ENCODE measurements at regions not wholly inside any gene's neighbourhood (a gene's known extent, or its start where the extent isn't known, plus 50 kb on each side); places are given as distances from the start of the nearest gene placed in this dataset.
"Not testable (repeated sequence)": the region's sequence is repeated elsewhere in the genome, so short reads cannot be mapped to it uniquely, and the experiment has no call there.

GRCh38 chr14:53743371-53743770 lies 213.3 kb downstream of the BMP4 start:
- DNase-seq (ENCODE audit: low read depth in 4 of 4, low spot score in 1 of 4), result no peak

- no peak for DNase-seq (ENCODE audit: low read depth in 4 of 4, low spot score in 1 of 4)
These were observed 214.4 kb downstream of the BMP4 start for GRCh38 chr14:53742233-53742620.

- no peak for DNase-seq (ENCODE audit: low read depth in 4 of 4, low spot score in 1 of 4)
These were observed 215.0 kb downstream of the BMP4 start for GRCh38 chr14:53741479-53742232.

- DNase-seq (ENCODE audit: low read depth in 4 of 4, low spot score in 1 of 4), result no peak
These were observed 216.1 kb downstream of the BMP4 start for GRCh38 chr14:53740570-53740969.

GRCh38 chr14:53735916-53736315 lies 220.7 kb downstream of the BMP4 start:
- DNase-seq (ENCODE audit: low read depth in 4 of 4, low spot score in 1 of 4), result no peak

- no peak for DNase-seq (ENCODE audit: low read depth in 4 of 4, low spot score in 1 of 4)
These were observed 233.4 kb downstream of the BMP4 start for GRCh38 chr14:53723221-53723620.

- DNase-seq (ENCODE audit: low read depth in 4 of 4, low spot score in 1 of 4), result no peak
These were observed 237.1 kb downstream of the BMP4 start for GRCh38 chr14:53719536-53719935.

GRCh38 chr14:53716578-53716977 lies 240.0 kb downstream of the BMP4 start:
- DNase-seq (ENCODE audit: low read depth in 4 of 4, low spot score in 1 of 4), result no peak

- DNase-seq (ENCODE audit: low read depth in 4 of 4, low spot score in 1 of 4), result no peak
These were observed 241.4 kb downstream of the BMP4 start for GRCh38 chr14:53715193-53715721.

GRCh38 chr14:53714495-53715192 lies 242.0 kb downstream of the BMP4 start:
- DNase-seq (ENCODE audit: low read depth in 4 of 4, low spot score in 1 of 4), result no peak

GRCh38 chr14:53712901-53713300 lies 243.7 kb downstream of the BMP4 start:
- DNase-seq (ENCODE audit: low read depth in 4 of 4, low spot score in 1 of 4), result not testable (repeated sequence)

- no peak for DNase-seq (ENCODE audit: low read depth in 4 of 4, low spot score in 1 of 4)
These were observed 245.4 kb downstream of the BMP4 start for GRCh38 chr14:53711205-53711604.

- DNase-seq (ENCODE audit: low read depth in 4 of 4, low spot score in 1 of 4), result no peak
These were observed 246.0 kb downstream of the BMP4 start for GRCh38 chr14:53710615-53711014.

- no peak for DNase-seq (ENCODE audit: low read depth in 4 of 4, low spot score in 1 of 4)
These were observed 247.2 kb downstream of the BMP4 start for GRCh38 chr14:53709381-53709780.

GRCh38 chr14:53703457-53703856 lies 253.2 kb downstream of the BMP4 start:
- DNase-seq (ENCODE audit: low read depth in 4 of 4, low spot score in 1 of 4), result no peak

- no peak for DNase-seq (ENCODE audit: low read depth in 4 of 4, low spot score in 1 of 4)
These were observed 255.3 kb downstream of the BMP4 start for GRCh38 chr14:53701108-53701875.

- DNase-seq (ENCODE audit: low read depth in 4 of 4, low spot score in 1 of 4), result no peak
These were observed 260.2 kb downstream of the BMP4 start for GRCh38 chr14:53696217-53696965.

- DNase-seq (ENCODE audit: low read depth in 4 of 4, low spot score in 1 of 4), result no peak
These were observed 260.9 kb downstream of the BMP4 start for GRCh38 chr14:53695692-53696214.

GRCh38 chr14:53692885-53693284 lies 263.7 kb downstream of the BMP4 start:
- no peak for DNase-seq (ENCODE audit: low read depth in 4 of 4, low spot score in 1 of 4)

GRCh38 chr14:53692451-53692850 lies 264.2 kb downstream of the BMP4 start:
- DNase-seq (ENCODE audit: low read depth in 4 of 4, low spot score in 1 of 4), result no peak

GRCh38 chr14:53683229-53683628 lies 273.4 kb downstream of the BMP4 start:
- DNase-seq (ENCODE audit: low read depth in 4 of 4, low spot score in 1 of 4), result no peak
